Panc1 (cell line): ENCODE measurements at regions not wholly inside any gene's neighbourhood (a gene's known extent, or its start where the extent isn't known, plus 50 kb on each side); places are given as distances from the start of the nearest gene placed in this dataset.

Experiments used
- ATAC-seq: fragments of 200-7000 bp; cut with Tn5 transposase; 2 replicates; pipeline ENCODE4 v1.9.1; 2020; ENCODE audit warnings: mild to moderate bottlenecking, moderate library complexity
- BruUV-seq: library from RNA; stranded (reverse); fragments of 400-500 nt; replicated peaks from 2 replicates; lab custom pipeline; 2021; lab: Mats Ljungman, UMichigan
- CTCF ChIA-PET: fragments of 300-600 bp; sonication (Branson Sonifier 250); formaldehyde crosslinking; loops from one replicate; lab custom pipeline; 2022; ENCODE audit warnings: antibody characterized with exemption; lab: Charles Lee
- POLR2A ChIA-PET: fragments of 300-600 bp; sonication (Branson Sonifier 250); formaldehyde crosslinking; loops from one replicate; lab custom pipeline; 2022; ENCODE audit warnings: antibody characterized with exemption; lab: Charles Lee
- DNase-seq: peaks from one replicate; pipeline ENCODE4 v3.0.0-alpha.2; 2010; ENCODE audit warnings: low read depth, low spot score
- H3K27ac ChIP-seq: 2 replicates; pipeline ENCODE4 v1.5.1; 2011; ENCODE audit warnings: mild to moderate bottlenecking, low read length, inconsistent platforms
- H3K27me3 ChIP-seq: fragments of 200-500 bp; sonication (Bioruptor generic); 2 replicates; pipeline ENCODE4 v1.6.0; 2014; ENCODE audit warnings: low read length, inconsistent platforms; ENCODE audit not compliant: control insufficient read depth, insufficient read depth
- H3K36me3 ChIP-seq: fragments of 200-500 bp; sonication (Bioruptor generic); 2 replicates; pipeline ENCODE4 v1.5.1; 2014; ENCODE audit warnings: inconsistent platforms, mild to moderate bottlenecking, low read length, moderate library complexity; ENCODE audit not compliant: control insufficient read depth, insufficient read depth
- H3K4me1 ChIP-seq: 2 replicates; pipeline ENCODE4 v1.5.1; 2011; ENCODE audit warnings: inconsistent platforms, mild to moderate bottlenecking, low read length, moderate library complexity; ENCODE audit not compliant: control insufficient read depth, insufficient read depth
- H3K4me3 ChIP-seq, 2 experiments: 2 replicates each; pipeline ENCODE4 v1.5.1; 2011 to 2012; ENCODE audit warnings: low read depth in 2 of 2, low read length in 2 of 2, mild to moderate bottlenecking in 2 of 2, inconsistent platforms in 1 of 2, moderate library complexity in 1 of 2
- H3K9me3 ChIP-seq: fragments of 200-500 bp; sonication (Bioruptor generic); 2 replicates; pipeline ENCODE4 v1.5.1; 2014; ENCODE audit warnings: low read depth, mild to moderate bottlenecking, inconsistent platforms, low read length, moderate library complexity; ENCODE audit not compliant: control insufficient read depth, insufficient read depth
- CTCF ChIP-seq: fragments of 450-650 bp; IDR thresholded peaks from 2 replicates; pipeline ENCODE4 v1.5.1; 2017; ENCODE audit warnings: mild to moderate bottlenecking
- POLR2AphosphoS5 ChIP-seq: IDR thresholded peaks from 2 replicates; pipeline ENCODE4 v1.6.1; 2012; ENCODE audit warnings: mild to moderate bottlenecking, low read depth, low read length, moderate library complexity
- REST ChIP-seq, 2 experiments: IDR thresholded peaks; 2 replicates each; pipeline ENCODE4 v1.6.1; 2011 to 2012; ENCODE audit warnings: low read depth in 2 of 2, control low read depth in 1 of 2, low read length in 1 of 2, mild to moderate bottlenecking in 1 of 2, moderate library complexity in 1 of 2; ENCODE audit not compliant: insufficient read depth in 1 of 2
- SIN3A ChIP-seq: IDR thresholded peaks from 2 replicates; pipeline ENCODE4 v1.6.1; 2012; ENCODE audit warnings: low read depth, mild to moderate bottlenecking, low read length, moderate library complexity, borderline replicate concordance; ENCODE audit not compliant: insufficient read depth
- TCF7L2 ChIP-seq: IDR thresholded peaks from 2 replicates; pipeline ENCODE4 v1.6.1; 2011; ENCODE audit warnings: mild to moderate bottlenecking, low read depth, low read length, inconsistent platforms
- in situ Hi-C: cut with HindIII; loops from 2 replicates; pipeline ENCODE4 v1.10.0; 2016; ENCODE audit warnings: low sequenced_read_pairs, low pct_unique_long_range_greater_than_20kb
- intact Hi-C: fragments of 100-400 bp; cut with micrococcal nuclease; formaldehyde crosslinking; loops from one replicate; pipeline ENCODE4 v1.10.0; 2022; ENCODE audit not compliant: unreplicated experiment

GRCh38 chr4:124933521-124933920 lies 221.0 kb upstream of the ANKRD50 start:
- no peak overlapping the region for H3K27ac ChIP-seq
- no peaks in the 10 kb centered on the region for H3K4me1 ChIP-seq
- ATAC-seq: no peak
- H3K36me3 ChIP-seq: no peaks in the 10 kb centered on the region
- ChIA-PET POLR2A (no interaction called here), CTCF (no interaction called here)
- in situ Hi-C loops (no loop called here), intact Hi-C loops (no loop called here)
- no TSS peak for BruUV-seq
- H3K9me3 ChIP-seq: no peaks in the 10 kb centered on the region
- no peak for DNase-seq
- H3K27me3 ChIP-seq: no peaks in the 10 kb centered on the region
- TF ChIP-seq CTCF (no peak), POLR2AphosphoS5 (no peak), TCF7L2 (no peak)
- H3K4me3 ChIP-seq: no peak overlapping the region

- intact Hi-C loops (no loop called here), in situ Hi-C loops (no loop called here)
- no peaks in the 10 kb centered on the region for H3K27me3 ChIP-seq
- DNase-seq (no peak), ATAC-seq (no peak)
- H3K9me3 ChIP-seq: no peaks in the 10 kb centered on the region
- H3K27ac ChIP-seq: no peak overlapping the region
- no peak overlapping the region for H3K4me3 ChIP-seq
- ChIA-PET POLR2A (no interaction called here), CTCF (no interaction called here)
- no TSS peak for BruUV-seq
- H3K4me1 ChIP-seq: no peaks in the 10 kb centered on the region
- H3K36me3 ChIP-seq: no peaks in the 10 kb centered on the region
- TF ChIP-seq TCF7L2 (no peak), CTCF (no peak), POLR2AphosphoS5 (no peak), SIN3A (no peak), REST (IDR thresholded peaks at IDR 0.05; ENCODE audit: insufficient read depth in 1 of 2, low read depth in 2 of 2, low read length in 1 of 2) (no peak)
Measured at GRCh38 chr4:124932447-124932846, 219.9 kb upstream of the ANKRD50 start.
